OCI-LY7 (cell line): ENCODE measurements at regions not wholly inside any gene's neighbourhood (a gene's known extent, or its start where the extent isn't known, plus 50 kb on each side); places are given as distances from the start of the nearest gene placed in this dataset.

Experiments
- BruUV-seq: library from RNA; stranded (reverse); fragments of 400-500 nt; replicated peaks from 2 replicates; lab custom pipeline; 2021; lab: Mats Ljungman, UMichigan
- CTCF ChIA-PET: fragments of 300-600 bp; sonication (Branson Sonifier 250); formaldehyde crosslinking; loops from one replicate; lab custom pipeline; 2022; ENCODE audit warnings: antibody characterized with exemption; ENCODE audit not compliant: unreplicated experiment; lab: Charles Lee
- POLR2A ChIA-PET: fragments of 300-600 bp; sonication (Branson Sonifier 250); formaldehyde crosslinking; loops from one replicate; lab custom pipeline; 2022; ENCODE audit warnings: antibody characterized with exemption; lab: Charles Lee
- DNase-seq: peaks from one replicate; pipeline ENCODE4 v3.0.0-alpha.2; 2015; ENCODE audit warnings: low spot score
- H2AFZ ChIP-seq: fragments of 200-600 bp; sonication (generic), shearing (Covaris generic); 2 replicates; pipeline ENCODE4 v1.6.1; 2014; ENCODE audit warnings: mild to moderate bottlenecking, antibody characterized with exemption, low read length, moderate library complexity
- H3K27ac ChIP-seq: fragments of 200-600 bp; sonication (generic); 2 replicates; pipeline ENCODE4 v1.5.1; 2014; ENCODE audit warnings: mixed run types, low read depth, mild to moderate bottlenecking, moderate library complexity, low read length, inconsistent platforms; ENCODE audit not compliant: poor library complexity, severe bottlenecking
- H3K36me3 ChIP-seq: fragments of 200-600 bp; sonication (generic); 2 replicates; pipeline ENCODE4 v1.6.1; 2014; ENCODE audit warnings: mild to moderate bottlenecking, antibody characterized with exemption, low read length, moderate library complexity, mixed read lengths; ENCODE audit not compliant: insufficient read depth
- H3K4me1 ChIP-seq: fragments of 200-600 bp; sonication (generic); 2 replicates; pipeline ENCODE4 v1.5.1; 2014; ENCODE audit warnings: mild to moderate bottlenecking, low read length; ENCODE audit not compliant: insufficient read depth, poor library complexity, severe bottlenecking
- H3K4me2 ChIP-seq: fragments of 200-600 bp; sonication (generic); 2 replicates; pipeline ENCODE4 v1.6.1; 2014; ENCODE audit warnings: mild to moderate bottlenecking, low read length
- H3K4me3 ChIP-seq: fragments of 200-600 bp; sonication (generic); 2 replicates; pipeline ENCODE4 v1.5.1; 2014; ENCODE audit warnings: mild to moderate bottlenecking, low read depth, low read length; ENCODE audit not compliant: poor library complexity, severe bottlenecking
- H3K79me2 ChIP-seq: fragments of 200-600 bp; sonication (generic); 2 replicates; pipeline ENCODE4 v1.6.1; 2016; ENCODE audit warnings: low read depth, mild to moderate bottlenecking, low read length, moderate library complexity, mixed read lengths; ENCODE audit not compliant: insufficient read depth
- H3K9me2 ChIP-seq: fragments of 200-600 bp; sonication (generic); 2 replicates; pipeline ENCODE4 v1.6.1; 2016; ENCODE audit warnings: mild to moderate bottlenecking, low read length, mixed read lengths; ENCODE audit not compliant: insufficient read depth
- H3K9me3 ChIP-seq: fragments of 200-600 bp; sonication (generic); 2 replicates; pipeline ENCODE4 v1.6.1; 2014; ENCODE audit warnings: mild to moderate bottlenecking, mixed run types, low read length, mixed read lengths
- H4K20me1 ChIP-seq: fragments of 200-600 bp; sonication (generic); 2 replicates; pipeline ENCODE4 v1.6.1; 2014; ENCODE audit warnings: mild to moderate bottlenecking, antibody characterized with exemption, low read length, moderate library complexity, mixed read lengths; ENCODE audit not compliant: insufficient read depth
- CTCF ChIP-seq: fragments of 200-600 bp; sonication (generic); conservative IDR thresholded peaks from 2 replicates; pipeline ENCODE4 v1.5.1; 2014; ENCODE audit warnings: mild to moderate bottlenecking, antibody characterized with exemption, low read length, moderate library complexity, mixed read lengths
- EZH2phosphoT487 ChIP-seq: fragments of 200-600 bp; sonication (generic); IDR thresholded peaks from 2 replicates; pipeline ENCODE4 v1.6.1; 2018; ENCODE audit warnings: low read depth, borderline replicate concordance, mild to moderate bottlenecking, mixed run types, antibody characterized with exemption, low read length, moderate library complexity, mixed read lengths
- intact Hi-C: fragments of 100-400 bp; cut with micrococcal nuclease; formaldehyde crosslinking; loops from one replicate; pipeline ENCODE4 v1.10.0; 2022; ENCODE audit not compliant: unreplicated experiment

- no TSS peak for BruUV-seq
- Histone ChIP-seq H3K4me2 (no peak overlapping the region), H3K9me2 (no peaks in the 10 kb centered on the region), H3K36me3 (no peaks in the 10 kb centered on the region), H4K20me1 (no peaks in the 10 kb centered on the region), H3K4me1 (peaks cover 50% of the 10 kb centered on the region), H3K4me3 (no peak overlapping the region), H2AFZ (no peak overlapping the region), H3K79me2 (no peaks in the 10 kb centered on the region), H3K27ac (no peak overlapping the region), H3K9me3 (no peaks in the 10 kb centered on the region)
- POLR2A ChIA-PET, result interaction anchor here (1.3 kb wide), 1 partner anchor 9 kb away, joined by 3 read pairs; no protein-coding TSS in a partner anchor
- CTCF ChIA-PET, result no interaction called here
- DNase-seq, result no peak
- TF ChIP-seq EZH2phosphoT487 (no peak), CTCF (no peak)
- intact Hi-C loops, result no loop called here
These were observed 52.2 kb upstream of the EPB41L1 start for GRCh38 chr20:36102306-36102705.

DNA sequence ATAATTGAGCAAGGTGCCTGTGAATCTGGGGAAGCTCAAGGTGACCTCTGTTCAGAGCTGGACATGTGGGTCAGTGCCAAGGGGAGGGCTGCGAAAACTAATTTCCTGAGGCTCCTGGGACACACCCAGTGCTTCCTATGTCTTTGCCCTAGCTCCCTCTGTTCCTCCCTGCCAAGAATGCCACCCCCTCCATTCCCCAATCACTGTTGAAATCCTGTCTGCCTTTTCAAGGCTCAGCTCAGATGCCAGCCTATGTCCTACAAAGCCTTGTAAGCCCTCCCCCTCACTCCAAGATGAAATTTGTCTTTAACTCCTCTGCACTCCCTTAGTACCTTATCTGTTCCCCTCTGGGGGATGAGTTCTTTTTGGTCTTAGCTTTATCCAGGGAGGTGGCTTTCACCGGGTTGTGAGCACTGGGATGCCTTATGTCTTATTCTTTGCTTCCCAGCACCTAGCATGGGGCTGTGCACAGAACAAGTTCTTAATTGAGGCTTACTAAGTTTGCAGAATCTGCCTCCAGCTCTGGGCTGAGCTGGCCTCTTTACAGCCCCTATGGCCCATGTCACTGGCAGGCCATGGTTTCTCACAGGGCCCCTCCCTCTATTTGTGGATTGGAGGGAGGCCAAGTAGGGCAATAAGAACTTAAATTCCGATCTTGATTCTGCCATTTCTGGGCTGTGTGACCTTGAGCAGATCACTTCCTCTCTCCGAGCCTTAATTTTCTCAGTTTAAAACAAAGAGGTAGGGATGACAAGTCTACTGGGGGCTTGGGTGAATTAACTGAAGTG is 51.5 kb upstream of the EPB41L1 start:
- Histone ChIP-seq H3K79me2 (no peaks in the 10 kb centered on the region), H3K9me2 (no peaks in the 10 kb centered on the region), H3K4me1 (peaks cover 43% of the 10 kb centered on the region), H3K36me3 (no peaks in the 10 kb centered on the region), H3K4me2 (no peak overlapping the region), H3K27ac (no peak overlapping the region), H2AFZ (no peak overlapping the region), H4K20me1 (no peaks in the 10 kb centered on the region), H3K4me3 (no peak overlapping the region), H3K9me3 (no peaks in the 10 kb centered on the region)
- CTCF ChIA-PET, result no interaction called here
- no peak for TF ChIP-seq CTCF
- no peak for TF ChIP-seq EZH2phosphoT487
- BruUV-seq, result no TSS peak
- POLR2A ChIA-PET, result interaction anchor here (0.6 to 1.0 kb wide), 2 partner anchors 8 to 11 kb away, joined by 3 to 4 read pairs; no protein-coding TSS in a partner anchor
- intact Hi-C loops, result no loop called here
- no peak for DNase-seq

DNA sequence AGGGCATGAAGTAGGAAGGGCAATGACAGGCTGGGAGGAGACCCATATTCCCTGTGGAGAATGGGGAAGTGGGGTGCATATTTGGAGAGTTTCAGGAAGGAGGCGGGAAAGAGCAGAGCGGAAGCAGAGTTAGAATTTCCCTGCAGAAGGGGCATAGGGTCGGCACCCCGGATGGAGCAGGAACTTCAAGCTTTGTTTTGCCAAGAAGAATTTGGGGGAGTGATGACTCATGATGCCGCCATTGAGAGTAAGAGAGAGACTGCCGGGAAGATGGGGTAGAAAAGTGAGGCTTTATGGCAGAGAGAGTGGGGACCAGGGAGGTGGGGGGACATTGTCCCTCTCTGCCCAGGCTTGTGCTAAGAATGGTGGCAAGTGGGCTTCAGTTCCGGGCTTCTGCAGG is 50.3 kb upstream of the EPB41L1 start:
- no peak overlapping the region for H2AFZ ChIP-seq
- H3K27ac ChIP-seq, result no peak overlapping the region
- no peak for DNase-seq
- H3K9me2 ChIP-seq, result no peaks in the 10 kb centered on the region
- no peaks in the 10 kb centered on the region for H3K36me3 ChIP-seq
- H3K9me3 ChIP-seq, result no peaks in the 10 kb centered on the region
- intact Hi-C loops, result no loop called here
- no peak overlapping the region for H3K4me2 ChIP-seq
- no peak overlapping the region for H3K4me3 ChIP-seq
- H3K4me1 ChIP-seq, result peaks cover 31% of the 10 kb centered on the region
- ChIA-PET POLR2A (interaction anchor here (0.5 kb wide), 1 partner anchor 746 kb away, joined by 6 read pairs; no protein-coding TSS in a partner anchor), CTCF (no interaction called here)
- no peaks in the 10 kb centered on the region for H4K20me1 ChIP-seq
- TF ChIP-seq CTCF (no peak), EZH2phosphoT487 (no peak)
- no TSS peak for BruUV-seq
- no peaks in the 10 kb centered on the region for H3K79me2 ChIP-seq
